ENCODE measurements at regions not wholly inside any gene's neighbourhood (a gene's known extent, or its start where the extent isn't known, plus 50 kb on each side); places are given as distances from the start of the nearest gene placed in this dataset.

GRCh38 chr9:115770521-115770920, 383.1 kb upstream of the PAPPA start:
- no peaks in the 10 kb centered on the region for H3K36me3 ChIP-seq (ENCODE audit: control insufficient read depth, insufficient read depth, low read length)
- no peak for DNase-seq (ENCODE audit: low read depth, low spot score)
- H3K9me3 ChIP-seq (ENCODE audit: control insufficient read depth, insufficient read depth, low read depth, low read length), result no peaks in the 10 kb centered on the region
- ChIA-PET CTCF (no interaction called here), POLR2A (no interaction called here)
- intact Hi-C loops (cut with micrococcal nuclease; ENCODE audit: unreplicated experiment) (no loop called here), in situ Hi-C loops (cut with HindIII; ENCODE audit: low pct_unique_long_range_greater_than_20kb, low sequenced_read_pairs) (no loop called here)
- no peaks in the 10 kb centered on the region for H3K27me3 ChIP-seq (ENCODE audit: control insufficient read depth, insufficient read depth, low read length)
- no peak for ATAC-seq
- no peak overlapping the region for H3K27ac ChIP-seq (ENCODE audit: low read length)
- no peak for TF ChIP-seq TCF7L2 (IDR thresholded peaks at IDR 0.05; ENCODE audit: low read depth, low read length)
- TF ChIP-seq, protein P1, sequence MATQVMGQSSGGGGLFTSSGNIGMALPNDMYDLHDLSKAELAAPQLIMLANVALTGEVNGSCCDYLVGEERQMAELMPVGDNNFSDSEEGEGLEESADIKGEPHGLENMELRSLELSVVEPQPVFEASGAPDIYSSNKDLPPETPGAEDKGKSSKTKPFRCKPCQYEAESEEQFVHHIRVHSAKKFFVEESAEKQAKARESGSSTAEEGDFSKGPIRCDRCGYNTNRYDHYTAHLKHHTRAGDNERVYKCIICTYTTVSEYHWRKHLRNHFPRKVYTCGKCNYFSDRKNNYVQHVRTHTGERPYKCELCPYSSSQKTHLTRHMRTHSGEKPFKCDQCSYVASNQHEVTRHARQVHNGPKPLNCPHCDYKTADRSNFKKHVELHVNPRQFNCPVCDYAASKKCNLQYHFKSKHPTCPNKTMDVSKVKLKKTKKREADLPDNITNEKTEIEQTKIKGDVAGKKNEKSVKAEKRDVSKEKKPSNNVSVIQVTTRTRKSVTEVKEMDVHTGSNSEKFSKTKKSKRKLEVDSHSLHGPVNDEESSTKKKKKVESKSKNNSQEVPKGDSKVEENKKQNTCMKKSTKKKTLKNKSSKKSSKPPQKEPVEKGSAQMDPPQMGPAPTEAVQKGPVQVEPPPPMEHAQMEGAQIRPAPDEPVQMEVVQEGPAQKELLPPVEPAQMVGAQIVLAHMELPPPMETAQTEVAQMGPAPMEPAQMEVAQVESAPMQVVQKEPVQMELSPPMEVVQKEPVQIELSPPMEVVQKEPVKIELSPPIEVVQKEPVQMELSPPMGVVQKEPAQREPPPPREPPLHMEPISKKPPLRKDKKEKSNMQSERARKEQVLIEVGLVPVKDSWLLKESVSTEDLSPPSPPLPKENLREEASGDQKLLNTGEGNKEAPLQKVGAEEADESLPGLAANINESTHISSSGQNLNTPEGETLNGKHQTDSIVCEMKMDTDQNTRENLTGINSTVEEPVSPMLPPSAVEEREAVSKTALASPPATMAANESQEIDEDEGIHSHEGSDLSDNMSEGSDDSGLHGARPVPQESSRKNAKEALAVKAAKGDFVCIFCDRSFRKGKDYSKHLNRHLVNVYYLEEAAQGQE (IDR thresholded peaks at IDR 0.05; ENCODE audit: insufficient read depth in 1 of 2, low read depth in 2 of 2, low read length in 1 of 2), result no peak
- no peak for TF ChIP-seq POLR2AphosphoS5 (IDR thresholded peaks at IDR 0.05; ENCODE audit: low read depth, low read length)
- TF ChIP-seq SIN3A (IDR thresholded peaks at IDR 0.05; ENCODE audit: borderline replicate concordance, insufficient read depth, low read depth, low read length), result no peak
- TF ChIP-seq CTCF (IDR thresholded peaks at IDR 0.05), result no peak
- no peaks in the 10 kb centered on the region for H3K4me1 ChIP-seq (ENCODE audit: control insufficient read depth, insufficient read depth, low read length)
- no peak overlapping the region for H3K4me3 ChIP-seq (ENCODE audit: low read depth in 2 of 2, low read length in 2 of 2)
- BruUV-seq (replicated peaks), result no TSS peak

GRCh38 chr9:115775659-115776058, 377.9 kb upstream of the PAPPA start:
- H3K36me3 ChIP-seq (ENCODE audit: control insufficient read depth, insufficient read depth, low read length), result no peaks in the 10 kb centered on the region
- in situ Hi-C loops (cut with HindIII; ENCODE audit: low pct_unique_long_range_greater_than_20kb, low sequenced_read_pairs), result no loop called here
- ATAC-seq, result no peak
- no peaks in the 10 kb centered on the region for H3K4me1 ChIP-seq (ENCODE audit: control insufficient read depth, insufficient read depth, low read length)
- no peaks in the 10 kb centered on the region for H3K27me3 ChIP-seq (ENCODE audit: control insufficient read depth, insufficient read depth, low read length)
- DNase-seq (ENCODE audit: low read depth, low spot score), result no peak
- intact Hi-C loops (cut with micrococcal nuclease; ENCODE audit: unreplicated experiment), result no loop called here
- no TSS peak for BruUV-seq (replicated peaks)
- H3K27ac ChIP-seq (ENCODE audit: low read length), result no peak overlapping the region
- ChIA-PET CTCF (no interaction called here), POLR2A (no interaction called here)
- H3K9me3 ChIP-seq (ENCODE audit: control insufficient read depth, insufficient read depth, low read depth, low read length), result no peaks in the 10 kb centered on the region
- TF ChIP-seq, protein P1 (IDR thresholded peaks at IDR 0.05; ENCODE audit: insufficient read depth in 1 of 2, low read depth in 2 of 2, low read length in 1 of 2), result no peak
- no peak for TF ChIP-seq TCF7L2 (IDR thresholded peaks at IDR 0.05; ENCODE audit: low read depth, low read length)
- TF ChIP-seq CTCF (IDR thresholded peaks at IDR 0.05), result no peak
- no peak for TF ChIP-seq SIN3A (IDR thresholded peaks at IDR 0.05; ENCODE audit: borderline replicate concordance, insufficient read depth, low read depth, low read length)
- TF ChIP-seq POLR2AphosphoS5 (IDR thresholded peaks at IDR 0.05; ENCODE audit: low read depth, low read length), result no peak
- H3K4me3 ChIP-seq (ENCODE audit: low read depth in 2 of 2, low read length in 2 of 2), result no peak overlapping the region
